K562 (cell line): ENCODE measurements at regions not wholly inside any gene's neighbourhood (a gene's known extent, or its start where the extent isn't known, plus 50 kb on each side); places are given as distances from the start of the nearest gene placed in this dataset.

Experiments used
- FOXA3 ChIP-seq, 2 experiments: fragments of 450-650 bp in 1 of 2; sonication (generic) in 1 of 2; formaldehyde crosslinking; IDR thresholded peaks in 1 of 2; conservative IDR thresholded peaks in 1 of 2; 2 replicates each; pipeline versions ENCODE4 v1.4.0 to v1.8.0; 2020 to 2022; ENCODE audit warnings: mild to moderate bottlenecking in 2 of 2, missing genetic modification reagents in 1 of 2
- FOXP4 ChIP-seq: sonication (generic); formaldehyde crosslinking; IDR thresholded peaks from 2 replicates; pipeline ENCODE4 v1.8.0; 2022; ENCODE audit warnings: mild to moderate bottlenecking, missing genetic modification reagents, borderline replicate concordance
- HNRNPL ChIP-seq: fragments of 200-400 bp; formaldehyde crosslinking; IDR thresholded peaks from 2 replicates; pipeline ENCODE4 v1.6.1; 2017; ENCODE audit warnings: low read depth, mild to moderate bottlenecking, low read length
- PHB ChIP-seq: fragments of 250-450 bp; sonication (Bioruptor Pico); IDR thresholded peaks from 2 replicates; pipeline ENCODE4 v1.5.0; 2021
- POLR2H ChIP-seq: IDR thresholded peaks from 2 replicates; pipeline ENCODE4 v1.6.1; 2016; ENCODE audit warnings: missing genetic modification characterization, low read depth, mild to moderate bottlenecking, control low read depth, missing compliant biosample characterization, moderate library complexity
- POLR3A ChIP-seq: IDR thresholded peaks from 2 replicates; pipeline ENCODE4 v1.6.1; 2011; ENCODE audit warnings: borderline replicate concordance, mild to moderate bottlenecking, moderate library complexity; ENCODE audit not compliant: insufficient read length, insufficient read depth; ENCODE audit errors: extremely low read depth
- RBM39 ChIP-seq: fragments of 200-400 bp; formaldehyde crosslinking; optimal IDR thresholded peaks from 2 replicates; pipeline ENCODE3; 2018; ENCODE audit warnings: low read depth, low read length
- TAF1 ChIP-seq: IDR thresholded peaks from 2 replicates; pipeline ENCODE4 v1.6.1; 2011; ENCODE audit warnings: mild to moderate bottlenecking, low read length, moderate library complexity; ENCODE audit not compliant: insufficient read depth, control insufficient read depth, severe bottlenecking; ENCODE audit errors: extremely low read depth
- ZNF217 ChIP-seq: sonication (generic); formaldehyde crosslinking; IDR thresholded peaks from 2 replicates; pipeline ENCODE4 v1.8.0; 2022; ENCODE audit warnings: mild to moderate bottlenecking, missing genetic modification reagents
- TF ChIP-seq, protein P1 (sequence below): fragments of 450-650 bp; IDR thresholded peaks from 2 replicates; pipeline ENCODE4 v1.6.1; 2016; ENCODE audit warnings: mild to moderate bottlenecking, moderate library complexity
- TF ChIP-seq, protein P2 (sequence below), 2 experiments: fragments of 450-650 bp in 1 of 2; sonication (generic) in 1 of 2; formaldehyde crosslinking; conservative IDR thresholded peaks; 2 replicates each; pipeline versions ENCODE4 v1.4.0 to v1.8.1; 2020 to 2022; ENCODE audit warnings: mild to moderate bottlenecking in 1 of 2, missing genetic modification reagents in 1 of 2

- TF ChIP-seq, protein P1, sequence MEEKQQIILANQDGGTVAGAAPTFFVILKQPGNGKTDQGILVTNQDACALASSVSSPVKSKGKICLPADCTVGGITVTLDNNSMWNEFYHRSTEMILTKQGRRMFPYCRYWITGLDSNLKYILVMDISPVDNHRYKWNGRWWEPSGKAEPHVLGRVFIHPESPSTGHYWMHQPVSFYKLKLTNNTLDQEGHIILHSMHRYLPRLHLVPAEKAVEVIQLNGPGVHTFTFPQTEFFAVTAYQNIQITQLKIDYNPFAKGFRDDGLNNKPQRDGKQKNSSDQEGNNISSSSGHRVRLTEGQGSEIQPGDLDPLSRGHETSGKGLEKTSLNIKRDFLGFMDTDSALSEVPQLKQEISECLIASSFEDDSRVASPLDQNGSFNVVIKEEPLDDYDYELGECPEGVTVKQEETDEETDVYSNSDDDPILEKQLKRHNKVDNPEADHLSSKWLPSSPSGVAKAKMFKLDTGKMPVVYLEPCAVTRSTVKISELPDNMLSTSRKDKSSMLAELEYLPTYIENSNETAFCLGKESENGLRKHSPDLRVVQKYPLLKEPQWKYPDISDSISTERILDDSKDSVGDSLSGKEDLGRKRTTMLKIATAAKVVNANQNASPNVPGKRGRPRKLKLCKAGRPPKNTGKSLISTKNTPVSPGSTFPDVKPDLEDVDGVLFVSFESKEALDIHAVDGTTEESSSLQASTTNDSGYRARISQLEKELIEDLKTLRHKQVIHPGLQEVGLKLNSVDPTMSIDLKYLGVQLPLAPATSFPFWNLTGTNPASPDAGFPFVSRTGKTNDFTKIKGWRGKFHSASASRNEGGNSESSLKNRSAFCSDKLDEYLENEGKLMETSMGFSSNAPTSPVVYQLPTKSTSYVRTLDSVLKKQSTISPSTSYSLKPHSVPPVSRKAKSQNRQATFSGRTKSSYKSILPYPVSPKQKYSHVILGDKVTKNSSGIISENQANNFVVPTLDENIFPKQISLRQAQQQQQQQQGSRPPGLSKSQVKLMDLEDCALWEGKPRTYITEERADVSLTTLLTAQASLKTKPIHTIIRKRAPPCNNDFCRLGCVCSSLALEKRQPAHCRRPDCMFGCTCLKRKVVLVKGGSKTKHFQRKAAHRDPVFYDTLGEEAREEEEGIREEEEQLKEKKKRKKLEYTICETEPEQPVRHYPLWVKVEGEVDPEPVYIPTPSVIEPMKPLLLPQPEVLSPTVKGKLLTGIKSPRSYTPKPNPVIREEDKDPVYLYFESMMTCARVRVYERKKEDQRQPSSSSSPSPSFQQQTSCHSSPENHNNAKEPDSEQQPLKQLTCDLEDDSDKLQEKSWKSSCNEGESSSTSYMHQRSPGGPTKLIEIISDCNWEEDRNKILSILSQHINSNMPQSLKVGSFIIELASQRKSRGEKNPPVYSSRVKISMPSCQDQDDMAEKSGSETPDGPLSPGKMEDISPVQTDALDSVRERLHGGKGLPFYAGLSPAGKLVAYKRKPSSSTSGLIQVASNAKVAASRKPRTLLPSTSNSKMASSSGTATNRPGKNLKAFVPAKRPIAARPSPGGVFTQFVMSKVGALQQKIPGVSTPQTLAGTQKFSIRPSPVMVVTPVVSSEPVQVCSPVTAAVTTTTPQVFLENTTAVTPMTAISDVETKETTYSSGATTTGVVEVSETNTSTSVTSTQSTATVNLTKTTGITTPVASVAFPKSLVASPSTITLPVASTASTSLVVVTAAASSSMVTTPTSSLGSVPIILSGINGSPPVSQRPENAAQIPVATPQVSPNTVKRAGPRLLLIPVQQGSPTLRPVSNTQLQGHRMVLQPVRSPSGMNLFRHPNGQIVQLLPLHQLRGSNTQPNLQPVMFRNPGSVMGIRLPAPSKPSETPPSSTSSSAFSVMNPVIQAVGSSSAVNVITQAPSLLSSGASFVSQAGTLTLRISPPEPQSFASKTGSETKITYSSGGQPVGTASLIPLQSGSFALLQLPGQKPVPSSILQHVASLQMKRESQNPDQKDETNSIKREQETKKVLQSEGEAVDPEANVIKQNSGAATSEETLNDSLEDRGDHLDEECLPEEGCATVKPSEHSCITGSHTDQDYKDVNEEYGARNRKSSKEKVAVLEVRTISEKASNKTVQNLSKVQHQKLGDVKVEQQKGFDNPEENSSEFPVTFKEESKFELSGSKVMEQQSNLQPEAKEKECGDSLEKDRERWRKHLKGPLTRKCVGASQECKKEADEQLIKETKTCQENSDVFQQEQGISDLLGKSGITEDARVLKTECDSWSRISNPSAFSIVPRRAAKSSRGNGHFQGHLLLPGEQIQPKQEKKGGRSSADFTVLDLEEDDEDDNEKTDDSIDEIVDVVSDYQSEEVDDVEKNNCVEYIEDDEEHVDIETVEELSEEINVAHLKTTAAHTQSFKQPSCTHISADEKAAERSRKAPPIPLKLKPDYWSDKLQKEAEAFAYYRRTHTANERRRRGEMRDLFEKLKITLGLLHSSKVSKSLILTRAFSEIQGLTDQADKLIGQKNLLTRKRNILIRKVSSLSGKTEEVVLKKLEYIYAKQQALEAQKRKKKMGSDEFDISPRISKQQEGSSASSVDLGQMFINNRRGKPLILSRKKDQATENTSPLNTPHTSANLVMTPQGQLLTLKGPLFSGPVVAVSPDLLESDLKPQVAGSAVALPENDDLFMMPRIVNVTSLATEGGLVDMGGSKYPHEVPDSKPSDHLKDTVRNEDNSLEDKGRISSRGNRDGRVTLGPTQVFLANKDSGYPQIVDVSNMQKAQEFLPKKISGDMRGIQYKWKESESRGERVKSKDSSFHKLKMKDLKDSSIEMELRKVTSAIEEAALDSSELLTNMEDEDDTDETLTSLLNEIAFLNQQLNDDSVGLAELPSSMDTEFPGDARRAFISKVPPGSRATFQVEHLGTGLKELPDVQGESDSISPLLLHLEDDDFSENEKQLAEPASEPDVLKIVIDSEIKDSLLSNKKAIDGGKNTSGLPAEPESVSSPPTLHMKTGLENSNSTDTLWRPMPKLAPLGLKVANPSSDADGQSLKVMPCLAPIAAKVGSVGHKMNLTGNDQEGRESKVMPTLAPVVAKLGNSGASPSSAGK, result no peak
- TF ChIP-seq PHB (CRISPR knock-in tag) (0 out of 2 replicates have a peak, but pooled peaks have one; percentile 42), RBM39 (no peak), POLR2H (tag) (no peak), HNRNPL (no peak), POLR3A (no peak), ZNF217 (CRISPR knock-in tag) (no peak), TAF1 (no peak), FOXP4 (CRISPR knock-in tag) (0 out of 2 replicates have a peak, but pooled peaks have one; percentile 8), FOXA3 (CRISPR knock-in tag; conservative IDR thresholded peaks at IDR 0.05 in 1 of 2, IDR thresholded peaks at IDR 0.05 in 1 of 2) (peak in 1 of 2 experiments; percentile 27; a peak in 2 of 4 replicates)
- TF ChIP-seq, protein P2, sequence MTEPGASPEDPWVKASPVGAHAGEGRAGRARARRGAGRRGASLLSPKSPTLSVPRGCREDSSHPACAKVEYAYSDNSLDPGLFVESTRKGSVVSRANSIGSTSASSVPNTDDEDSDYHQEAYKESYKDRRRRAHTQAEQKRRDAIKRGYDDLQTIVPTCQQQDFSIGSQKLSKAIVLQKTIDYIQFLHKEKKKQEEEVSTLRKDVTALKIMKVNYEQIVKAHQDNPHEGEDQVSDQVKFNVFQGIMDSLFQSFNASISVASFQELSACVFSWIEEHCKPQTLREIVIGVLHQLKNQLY (CRISPR knock-in tag; conservative IDR thresholded peaks at IDR 0.05), result peak in 1 of 2 experiments; percentile 90; a peak in 2 of 4 replicates
Observed at GRCh38 chr6:26205161-26205624, 118.0 kb downstream of the HFE start (continued).
